GM12891 (cell line): ENCODE measurements at regions not wholly inside any gene's neighbourhood (a gene's known extent, or its start where the extent isn't known, plus 50 kb on each side); places are given as distances from the start of the nearest gene placed in this dataset.

Experiments used
- PAX5 ChIP-seq: IDR thresholded peaks from 2 replicates; pipeline ENCODE4 v1.6.1; 2011; ENCODE audit warnings: low read length, moderate library complexity, mild to moderate bottlenecking; ENCODE audit not compliant: insufficient read depth, severe bottlenecking
- POLR2A ChIP-seq: IDR thresholded peaks from 2 replicates; pipeline ENCODE4 v1.6.1; 2011; ENCODE audit warnings: low read depth, low read length, control low read depth
- POLR2AphosphoS5 ChIP-seq: IDR thresholded peaks from 2 replicates; pipeline ENCODE4 v1.6.1; 2011; ENCODE audit warnings: low read depth, low read length, control low read depth
- POU2F2 ChIP-seq: IDR thresholded peaks from 2 replicates; pipeline ENCODE4 v1.6.1; 2011; ENCODE audit warnings: low read depth, mild to moderate bottlenecking, control low read depth, low read length, moderate library complexity
- SPI1 ChIP-seq: IDR thresholded peaks from 2 replicates; pipeline ENCODE4 v1.6.1; 2011; ENCODE audit warnings: low read depth, low read length, control low read depth
- TAF1 ChIP-seq: IDR thresholded peaks from 2 replicates; pipeline ENCODE4 v1.6.1; 2011; ENCODE audit warnings: low read depth, low read length, control low read depth

GRCh38 chr12:4991373-4991772, 52.3 kb upstream of the KCNA5 start:
- TF ChIP-seq POLR2A (no peak), TAF1 (no peak), POLR2AphosphoS5 (no peak), POU2F2 (no peak), PAX5 (no peak), SPI1 (no peak)
